Ishikawa (cell line): ENCODE measurements at regions not wholly inside any gene's neighbourhood (a gene's known extent, or its start where the extent isn't known, plus 50 kb on each side); places are given as distances from the start of the nearest gene placed in this dataset.

Experiments used
- CREB1 ChIP-seq: IDR thresholded peaks from 2 replicates; pipeline ENCODE4 v1.6.1; 2012; ENCODE audit warnings: low read depth
- EP300 ChIP-seq: IDR thresholded peaks from 2 replicates; pipeline ENCODE4 v1.6.1; 2012; ENCODE audit warnings: borderline replicate concordance
- FOXM1 ChIP-seq: IDR thresholded peaks from 2 replicates; pipeline ENCODE4 v1.6.1; 2012; ENCODE audit warnings: low read depth, borderline replicate concordance
- MAX ChIP-seq: IDR thresholded peaks from 2 replicates; pipeline ENCODE4 v1.6.1; 2012
- NFIC ChIP-seq: IDR thresholded peaks from 2 replicates; pipeline ENCODE4 v1.6.1; 2012
- REST ChIP-seq: IDR thresholded peaks from 2 replicates; pipeline ENCODE4 v1.6.1; 2012; ENCODE audit warnings: low read depth, mild to moderate bottlenecking
- YY1 ChIP-seq: IDR thresholded peaks from 2 replicates; pipeline ENCODE4 v1.6.1; 2012; ENCODE audit warnings: low read depth

DNA sequence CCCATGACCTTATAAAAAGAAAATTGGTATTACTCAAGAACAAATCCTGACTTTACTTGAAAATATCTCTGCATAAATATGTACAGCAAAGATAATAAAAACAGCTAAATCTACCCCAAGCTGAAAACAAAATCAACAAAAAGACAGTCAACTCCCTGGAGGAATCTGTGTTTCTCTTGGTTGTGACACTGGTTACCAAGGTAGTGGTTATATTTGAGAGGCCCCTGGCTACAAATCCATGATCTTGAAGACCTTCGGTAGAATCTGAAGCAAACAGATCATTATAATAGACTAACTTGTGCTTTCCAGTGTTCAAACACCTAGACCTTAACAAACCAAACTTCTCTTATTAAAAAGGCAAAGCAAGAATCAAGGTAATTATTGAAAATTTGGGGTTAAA lies 123.9 kb upstream of the SGCE start:
- TF ChIP-seq REST = no peak
- no peak for TF ChIP-seq MAX
- TF ChIP-seq CREB1 = no peak
- TF ChIP-seq EP300 = no peak
- no peak for TF ChIP-seq FOXM1
- TF ChIP-seq NFIC = no peak
- TF ChIP-seq YY1 = no peak
